ENCODE measurements at regions not wholly inside any gene's neighbourhood (a gene's known extent, or its start where the extent isn't known, plus 50 kb on each side); places are given as distances from the start of the nearest gene placed in this dataset.
A peak's percentile ranks its signal among the peaks of the same experiment; 100 is the strongest.
"Not testable (repeated sequence)": the region's sequence is repeated elsewhere in the genome, so short reads cannot be mapped to it uniquely, and the experiment has no call there.

DNA sequence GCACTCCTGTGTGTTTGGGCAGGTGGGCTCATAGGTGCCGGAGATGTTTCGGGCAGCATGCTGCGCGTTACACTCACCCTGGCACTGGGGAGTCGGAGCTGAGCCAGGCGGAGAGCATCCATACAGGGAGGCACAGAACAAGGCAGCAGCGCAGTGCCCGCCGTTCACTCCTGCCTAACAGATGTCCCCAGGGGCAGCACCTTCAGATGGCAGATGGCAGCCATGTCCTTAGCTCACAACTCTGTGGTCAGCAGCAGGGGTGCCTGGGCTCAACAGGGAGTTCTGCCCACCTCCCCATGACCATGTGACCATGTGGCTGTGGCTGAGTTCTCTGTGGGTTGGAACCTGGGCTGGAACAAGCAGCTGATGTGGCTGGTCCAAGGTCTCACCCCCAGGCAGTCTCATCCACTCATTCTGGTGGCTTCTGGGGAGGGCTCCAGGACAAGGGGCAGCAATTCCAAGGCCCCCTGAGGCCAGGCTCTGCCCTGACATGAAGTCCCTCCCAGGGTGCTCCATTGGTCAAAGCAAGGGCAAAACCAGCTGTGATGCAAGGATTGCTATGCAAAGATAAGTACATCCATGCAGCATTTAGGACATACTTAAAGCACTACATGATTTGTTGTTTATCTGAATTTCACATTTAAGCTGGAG, 64.2 kb downstream of the MRPL36 start:
- ATAC-seq (ENCODE audit: low FRiP score): peak; percentile 16
- TF ChIP-seq, protein P1, sequence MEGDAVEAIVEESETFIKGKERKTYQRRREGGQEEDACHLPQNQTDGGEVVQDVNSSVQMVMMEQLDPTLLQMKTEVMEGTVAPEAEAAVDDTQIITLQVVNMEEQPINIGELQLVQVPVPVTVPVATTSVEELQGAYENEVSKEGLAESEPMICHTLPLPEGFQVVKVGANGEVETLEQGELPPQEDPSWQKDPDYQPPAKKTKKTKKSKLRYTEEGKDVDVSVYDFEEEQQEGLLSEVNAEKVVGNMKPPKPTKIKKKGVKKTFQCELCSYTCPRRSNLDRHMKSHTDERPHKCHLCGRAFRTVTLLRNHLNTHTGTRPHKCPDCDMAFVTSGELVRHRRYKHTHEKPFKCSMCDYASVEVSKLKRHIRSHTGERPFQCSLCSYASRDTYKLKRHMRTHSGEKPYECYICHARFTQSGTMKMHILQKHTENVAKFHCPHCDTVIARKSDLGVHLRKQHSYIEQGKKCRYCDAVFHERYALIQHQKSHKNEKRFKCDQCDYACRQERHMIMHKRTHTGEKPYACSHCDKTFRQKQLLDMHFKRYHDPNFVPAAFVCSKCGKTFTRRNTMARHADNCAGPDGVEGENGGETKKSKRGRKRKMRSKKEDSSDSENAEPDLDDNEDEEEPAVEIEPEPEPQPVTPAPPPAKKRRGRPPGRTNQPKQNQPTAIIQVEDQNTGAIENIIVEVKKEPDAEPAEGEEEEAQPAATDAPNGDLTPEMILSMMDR (IDR thresholded peaks at IDR 0.05): no peak
- DNase-seq (ENCODE audit: low spot score): no peak

DNA sequence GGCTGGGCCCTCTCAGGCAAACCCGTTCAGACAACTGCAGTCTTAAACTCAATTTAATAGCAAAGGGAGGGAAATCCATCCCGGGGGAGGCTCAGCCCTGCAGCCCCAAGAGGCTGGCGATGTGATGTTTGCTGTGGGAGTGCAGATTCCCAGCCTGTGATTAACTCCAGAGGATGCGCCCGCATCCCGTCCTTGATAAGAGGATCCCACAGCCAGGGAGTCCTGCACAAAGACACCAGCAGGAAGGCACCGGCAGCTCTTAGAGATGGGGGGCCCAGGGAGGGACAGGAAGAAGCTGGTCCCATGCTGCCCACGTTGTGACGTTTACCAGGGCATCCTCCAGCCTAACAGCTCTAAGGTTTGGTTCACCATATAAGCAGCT, 64.7 kb downstream of the MRPL36 start:
- TF ChIP-seq, protein P1 (IDR thresholded peaks at IDR 0.05): no peak
- ATAC-seq (ENCODE audit: low FRiP score) (no peak), DNase-seq (ENCODE audit: low spot score) (no peak)

DNA sequence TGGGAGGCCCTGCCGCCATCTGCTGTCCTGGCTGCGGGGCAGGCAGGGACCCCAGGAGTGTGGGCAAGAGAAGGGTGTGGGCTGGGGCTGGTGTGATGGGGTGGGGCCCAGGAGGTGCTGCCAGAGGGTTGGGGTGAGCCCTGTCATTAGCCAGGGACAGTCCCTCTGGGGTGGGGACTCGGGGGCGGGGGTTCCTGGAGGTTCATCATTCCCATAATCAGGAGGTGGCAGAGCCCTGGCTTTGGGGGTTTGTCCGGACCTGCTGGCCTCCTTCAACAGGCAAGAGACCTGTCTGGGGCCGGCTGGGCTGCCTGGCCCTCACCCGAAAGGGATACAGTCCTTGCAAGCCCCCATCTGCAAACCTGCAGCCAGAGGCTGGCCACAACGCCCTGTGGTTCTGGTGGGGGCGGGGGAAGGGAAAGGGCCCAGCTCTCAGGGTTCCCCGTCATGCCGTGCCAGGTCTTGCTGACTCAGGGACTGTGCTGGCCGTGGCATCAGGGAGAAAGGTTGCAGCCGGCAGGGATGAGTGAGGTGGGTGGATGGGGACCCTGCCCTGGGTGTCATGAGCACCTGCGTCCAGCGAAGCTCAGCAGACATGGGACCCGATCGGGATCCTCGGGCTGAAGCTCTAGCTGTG, 65.2 kb downstream of the MRPL36 start:
- no peak for ATAC-seq (ENCODE audit: low FRiP score)
- TF ChIP-seq, protein P1 (IDR thresholded peaks at IDR 0.05): no peak
- DNase-seq (ENCODE audit: low spot score): no peak

DNA sequence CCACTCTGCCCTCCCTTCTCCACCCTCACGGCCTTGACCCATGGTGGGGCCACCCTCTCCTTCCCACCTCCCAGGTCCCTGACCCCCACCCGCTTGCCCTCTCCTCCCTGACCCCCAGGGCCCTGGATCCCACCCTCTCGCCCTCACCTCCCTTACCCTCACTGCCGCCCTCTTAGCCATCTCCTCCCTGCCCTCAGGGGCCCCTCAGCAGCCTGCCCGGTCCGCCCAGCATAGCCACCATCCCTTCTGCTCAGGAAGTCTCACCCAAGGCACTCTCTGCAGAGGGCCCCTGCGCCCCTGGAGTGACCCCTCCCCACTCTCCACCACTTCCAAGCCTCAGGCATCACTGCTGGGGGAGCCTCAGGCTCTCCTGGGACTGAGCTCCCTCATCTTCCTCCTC, 66.3 kb downstream of the MRPL36 start:
- DNase-seq (ENCODE audit: low spot score): no peak
- TF ChIP-seq, protein P1 (IDR thresholded peaks at IDR 0.05): no peak
- ATAC-seq (ENCODE audit: low FRiP score): no peak

DNA sequence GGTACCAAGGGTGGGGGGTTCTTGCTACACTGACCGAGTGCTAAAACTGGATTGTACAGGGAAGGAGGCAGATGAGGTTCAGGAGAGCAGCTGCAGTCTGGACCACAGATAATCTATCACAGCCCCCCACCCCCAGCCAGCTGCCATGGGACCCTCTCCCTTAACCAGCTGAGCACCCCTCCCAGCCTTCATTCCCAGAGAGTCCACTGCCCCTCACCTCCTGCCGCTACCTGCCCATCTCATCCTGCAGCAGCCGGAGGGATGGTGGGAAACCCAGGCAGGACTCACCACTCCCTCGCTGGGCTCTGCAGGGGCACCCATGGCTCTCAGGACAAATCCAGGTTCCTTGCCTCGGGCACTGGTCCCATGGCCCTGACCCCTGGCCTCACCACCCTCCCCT, 66.7 kb downstream of the MRPL36 start:
- DNase-seq (ENCODE audit: low spot score) (no peak), ATAC-seq (ENCODE audit: low FRiP score) (no peak)
- TF ChIP-seq, protein P1 (IDR thresholded peaks at IDR 0.05): no peak

DNA sequence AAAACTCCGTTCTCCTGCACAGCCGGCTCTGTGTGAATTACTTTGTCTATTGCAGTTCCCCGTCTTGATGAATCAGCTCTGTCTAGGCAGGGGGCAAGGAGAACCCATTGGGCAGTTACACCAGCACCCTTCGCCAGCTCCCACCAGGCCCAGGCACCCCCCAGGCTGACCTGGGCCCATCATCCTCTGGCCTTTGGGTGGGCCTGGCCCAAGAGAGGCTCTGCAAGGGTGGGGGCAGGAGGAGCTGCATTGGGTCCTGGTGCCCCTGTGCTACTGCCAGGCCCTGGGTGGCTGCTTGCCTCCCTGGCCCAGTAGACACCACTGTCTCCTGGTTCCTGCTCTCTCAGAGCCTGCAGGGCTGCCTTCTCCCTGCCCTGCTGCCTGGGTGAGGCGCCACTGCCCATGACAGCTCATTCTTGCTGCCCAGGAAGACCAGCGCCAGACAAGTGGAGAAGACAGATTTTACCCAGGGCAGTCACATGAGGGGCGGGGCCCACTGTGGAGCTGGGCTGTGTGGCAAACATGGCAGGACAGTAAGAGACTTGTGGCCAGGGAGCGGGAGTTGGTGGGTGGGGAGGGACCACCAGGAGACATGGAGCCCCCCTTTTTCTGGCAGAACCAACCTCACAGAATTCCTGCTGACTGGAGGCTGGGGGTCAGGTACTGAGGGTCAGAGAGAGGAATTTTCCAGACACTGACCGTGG, 67.2 kb downstream of the MRPL36 start:
- TF ChIP-seq, protein P1 (IDR thresholded peaks at IDR 0.05): no peak
- ATAC-seq (ENCODE audit: low FRiP score) (no peak), DNase-seq (ENCODE audit: low spot score) (no peak)

DNA sequence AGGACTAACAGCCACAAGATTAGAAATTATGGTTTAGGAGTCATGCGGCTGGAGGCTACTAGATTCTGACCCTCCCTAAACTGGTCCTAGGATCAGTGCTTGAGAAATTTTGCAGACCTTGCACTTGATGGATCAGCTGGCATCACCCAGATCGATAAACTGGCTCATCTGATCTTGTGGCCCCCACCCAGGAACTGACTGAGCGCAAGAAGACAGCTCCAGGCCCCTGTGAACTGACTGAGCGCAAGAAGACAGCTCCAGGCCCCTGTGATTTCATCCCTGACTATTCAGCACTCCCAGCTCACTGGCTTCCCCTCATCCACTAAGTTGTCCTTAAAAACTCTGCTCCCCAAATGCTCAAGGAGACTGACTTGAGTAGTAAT, 67.8 kb downstream of the MRPL36 start:
- DNase-seq (ENCODE audit: low spot score); ATAC-seq (ENCODE audit: low FRiP score): not testable (repeated sequence)
